ENCODE measurements at regions not wholly inside any gene's neighbourhood (a gene's known extent, or its start where the extent isn't known, plus 50 kb on each side); places are given as distances from the start of the nearest gene placed in this dataset.

GRCh38 chr14:40757376-40757950, 849.2 kb upstream of the LRFN5 start:
- Histone ChIP-seq H3K27me3 (ENCODE audit: insufficient read depth) (no peaks in the 10 kb centered on the region), H3K4me2 (no peak overlapping the region), H3F3A (replicated peaks; ENCODE audit: low read depth) (no peaks in the 10 kb centered on the region), H3K27ac (ENCODE audit: low read depth) (no peak overlapping the region), H3K79me2 (replicated peaks; ENCODE audit: insufficient read depth) (no peaks in the 10 kb centered on the region), H3K4me3 (no peak overlapping the region), H2AFZ (no peak overlapping the region), H3K36me3 (ENCODE audit: insufficient read depth) (no peaks in the 10 kb centered on the region), H3K4me1 (ENCODE audit: insufficient read depth) (peaks cover 9% of the 10 kb centered on the region; the same call in 1 of the 2 replicates), H4K20me1 (replicated peaks; ENCODE audit: insufficient read depth) (no peaks in the 10 kb centered on the region), H3K9me2 (ENCODE audit: insufficient read depth) (no peaks in the 10 kb centered on the region; the same call in none of the 2 replicates)
- no peak overlapping the region for H3K4me3 Mint-ChIP-seq
- H3K4me1 Mint-ChIP-seq = peaks cover 20% of the 10 kb centered on the region
- DNase-seq (ENCODE audit: low spot score) = no peak
- peaks cover 12% of the 10 kb centered on the region; the same call in 2 of the 3 replicates for H3K9me3 Mint-ChIP-seq
- no peaks in the 10 kb centered on the region for H3K27me3 Mint-ChIP-seq (ENCODE audit: insufficient read depth, low read depth, poor library complexity)
- peaks cover 14% of the 10 kb centered on the region for H3K36me3 Mint-ChIP-seq (ENCODE audit: low read depth)
- no peak for TF ChIP-seq STAT1 (IDR thresholded peaks at IDR 0.05; ENCODE audit: unreplicated experiment)
- no peak for TF ChIP-seq POLR2AphosphoS5 (IDR thresholded peaks at IDR 0.05; ENCODE audit: low read depth)
- TF ChIP-seq JUNB (IDR thresholded peaks at IDR 0.05; ENCODE audit: unreplicated experiment) = no peak
- TF ChIP-seq EZH2phosphoT487 (IDR thresholded peaks at IDR 0.05; ENCODE audit: unreplicated experiment) = no peak
- no peak for ATAC-seq
- H3K27ac Mint-ChIP-seq = no peak overlapping the region

- 0 out of 2 replicates have a peak, but pooled peaks cover 2% of the 10 kb centered on the region for H3K9me2 ChIP-seq (ENCODE audit: insufficient read depth)
- no peaks in the 10 kb centered on the region for H3F3A ChIP-seq (replicated peaks; ENCODE audit: low read depth)
- Mint-ChIP-seq H3K4me3 (no peak overlapping the region), H3K27me3 (ENCODE audit: insufficient read depth, low read depth, poor library complexity) (no peaks in the 10 kb centered on the region), H3K27ac (no peak overlapping the region), H3K4me1 (no peaks in the 10 kb centered on the region), H3K9me3 (peaks cover 31% of the 10 kb centered on the region), H3K36me3 (ENCODE audit: low read depth) (peaks cover 22% of the 10 kb centered on the region)
- H2AFZ ChIP-seq = no peak overlapping the region
- no peaks in the 10 kb centered on the region for H3K4me1 ChIP-seq (ENCODE audit: insufficient read depth)
- H4K20me1 ChIP-seq (replicated peaks; ENCODE audit: insufficient read depth) = no peaks in the 10 kb centered on the region
- no peaks in the 10 kb centered on the region for H3K36me3 ChIP-seq (ENCODE audit: insufficient read depth)
- no peak overlapping the region for H3K27ac ChIP-seq (ENCODE audit: low read depth)
- H3K79me2 ChIP-seq (replicated peaks; ENCODE audit: insufficient read depth) = no peaks in the 10 kb centered on the region
- no peak overlapping the region for H3K4me2 ChIP-seq
- H3K4me3 ChIP-seq = no peak overlapping the region
- DNase-seq (ENCODE audit: low spot score) = no peak
- ATAC-seq = no peak
- H3K27me3 ChIP-seq (ENCODE audit: insufficient read depth) = no peaks in the 10 kb centered on the region
- TF ChIP-seq ZNF331 (CRISPR knock-in tag; IDR thresholded peaks at IDR 0.05; ENCODE audit: low read depth) (no peak), JUNB (IDR thresholded peaks at IDR 0.05; ENCODE audit: unreplicated experiment) (no peak), EZH2 (IDR thresholded peaks at IDR 0.05; ENCODE audit: low read depth, unreplicated experiment) (no peak), ETS1 (IDR thresholded peaks at IDR 0.05) (no peak), CREB1 (CRISPR knock-in tag; IDR thresholded peaks at IDR 0.05; ENCODE audit: low read depth) (no peak), EZH2phosphoT487 (IDR thresholded peaks at IDR 0.05; ENCODE audit: unreplicated experiment) (no peak), CTCF (conservative IDR thresholded peaks at IDR 0.05; ENCODE audit: low read depth in 2 of 2) (no peak), ZNF114 (CRISPR knock-in tag; IDR thresholded peaks at IDR 0.05) (no peak), POLR2AphosphoS5 (IDR thresholded peaks at IDR 0.05; ENCODE audit: low read depth) (no peak)
- TF ChIP-seq, protein P1, sequence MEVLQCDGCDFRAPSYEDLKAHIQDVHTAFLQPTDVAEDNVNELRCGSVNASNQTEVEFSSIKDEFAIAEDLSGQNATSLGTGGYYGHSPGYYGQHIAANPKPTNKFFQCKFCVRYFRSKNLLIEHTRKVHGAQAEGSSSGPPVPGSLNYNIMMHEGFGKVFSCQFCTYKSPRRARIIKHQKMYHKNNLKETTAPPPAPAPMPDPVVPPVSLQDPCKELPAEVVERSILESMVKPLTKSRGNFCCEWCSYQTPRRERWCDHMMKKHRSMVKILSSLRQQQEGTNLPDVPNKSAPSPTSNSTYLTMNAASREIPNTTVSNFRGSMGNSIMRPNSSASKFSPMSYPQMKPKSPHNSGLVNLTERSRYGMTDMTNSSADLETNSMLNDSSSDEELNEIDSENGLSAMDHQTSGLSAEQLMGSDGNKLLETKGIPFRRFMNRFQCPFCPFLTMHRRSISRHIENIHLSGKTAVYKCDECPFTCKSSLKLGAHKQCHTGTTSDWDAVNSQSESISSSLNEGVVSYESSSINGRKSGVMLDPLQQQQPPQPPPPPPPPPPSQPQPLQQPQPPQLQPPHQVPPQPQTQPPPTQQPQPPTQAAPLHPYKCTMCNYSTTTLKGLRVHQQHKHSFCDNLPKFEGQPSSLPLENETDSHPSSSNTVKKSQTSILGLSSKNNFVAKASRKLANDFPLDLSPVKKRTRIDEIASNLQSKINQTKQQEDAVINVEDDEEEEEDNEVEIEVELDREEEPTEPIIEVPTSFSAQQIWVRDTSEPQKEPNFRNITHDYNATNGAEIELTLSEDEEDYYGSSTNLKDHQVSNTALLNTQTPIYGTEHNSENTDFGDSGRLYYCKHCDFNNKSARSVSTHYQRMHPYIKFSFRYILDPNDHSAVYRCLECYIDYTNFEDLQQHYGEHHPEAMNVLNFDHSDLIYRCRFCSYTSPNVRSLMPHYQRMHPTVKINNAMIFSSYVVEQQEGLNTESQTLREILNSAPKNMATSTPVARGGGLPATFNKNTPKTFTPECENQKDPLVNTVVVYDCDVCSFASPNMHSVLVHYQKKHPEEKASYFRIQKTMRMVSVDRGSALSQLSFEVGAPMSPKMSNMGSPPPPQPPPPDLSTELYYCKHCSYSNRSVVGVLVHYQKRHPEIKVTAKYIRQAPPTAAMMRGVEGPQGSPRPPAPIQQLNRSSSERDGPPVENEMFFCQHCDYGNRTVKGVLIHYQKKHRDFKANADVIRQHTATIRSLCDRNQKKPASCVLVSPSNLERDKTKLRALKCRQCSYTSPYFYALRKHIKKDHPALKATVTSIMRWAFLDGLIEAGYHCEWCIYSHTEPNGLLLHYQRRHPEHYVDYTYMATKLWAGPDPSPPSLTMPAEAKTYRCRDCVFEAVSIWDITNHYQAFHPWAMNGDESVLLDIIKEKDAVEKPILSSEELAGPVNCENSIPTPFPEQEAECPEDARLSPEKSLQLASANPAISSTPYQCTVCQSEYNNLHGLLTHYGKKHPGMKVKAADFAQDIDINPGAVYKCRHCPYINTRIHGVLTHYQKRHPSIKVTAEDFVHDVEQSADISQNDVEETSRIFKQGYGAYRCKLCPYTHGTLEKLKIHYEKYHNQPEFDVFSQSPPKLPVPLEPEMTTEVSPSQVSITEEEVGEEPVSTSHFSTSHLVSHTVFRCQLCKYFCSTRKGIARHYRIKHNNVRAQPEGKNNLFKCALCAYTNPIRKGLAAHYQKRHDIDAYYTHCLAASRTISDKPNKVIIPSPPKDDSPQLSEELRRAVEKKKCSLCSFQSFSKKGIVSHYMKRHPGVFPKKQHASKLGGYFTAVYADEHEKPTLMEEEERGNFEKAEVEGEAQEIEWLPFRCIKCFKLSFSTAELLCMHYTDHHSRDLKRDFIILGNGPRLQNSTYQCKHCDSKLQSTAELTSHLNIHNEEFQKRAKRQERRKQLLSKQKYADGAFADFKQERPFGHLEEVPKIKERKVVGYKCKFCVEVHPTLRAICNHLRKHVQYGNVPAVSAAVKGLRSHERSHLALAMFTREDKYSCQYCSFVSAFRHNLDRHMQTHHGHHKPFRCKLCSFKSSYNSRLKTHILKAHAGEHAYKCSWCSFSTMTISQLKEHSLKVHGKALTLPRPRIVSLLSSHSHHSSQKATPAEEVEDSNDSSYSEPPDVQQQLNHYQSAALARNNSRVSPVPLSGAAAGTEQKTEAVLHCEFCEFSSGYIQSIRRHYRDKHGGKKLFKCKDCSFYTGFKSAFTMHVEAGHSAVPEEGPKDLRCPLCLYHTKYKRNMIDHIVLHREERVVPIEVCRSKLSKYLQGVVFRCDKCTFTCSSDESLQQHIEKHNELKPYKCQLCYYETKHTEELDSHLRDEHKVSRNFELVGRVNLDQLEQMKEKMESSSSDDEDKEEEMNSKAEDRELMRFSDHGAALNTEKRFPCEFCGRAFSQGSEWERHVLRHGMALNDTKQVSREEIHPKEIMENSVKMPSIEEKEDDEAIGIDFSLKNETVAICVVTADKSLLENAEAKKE (CRISPR knock-in tag; IDR thresholded peaks at IDR 0.05) = no peak
Observed at GRCh38 chr14:40733206-40733605, 873.5 kb upstream of the LRFN5 start.

All from GM23338 (cell line).